GM19351 (cell line): ENCODE measurements at regions not wholly inside any gene's neighbourhood (a gene's known extent, or its start where the extent isn't known, plus 50 kb on each side); places are given as distances from the start of the nearest gene placed in this dataset.
"Not testable (repeated sequence)": the region's sequence is repeated elsewhere in the genome, so short reads cannot be mapped to it uniquely, and the experiment has no call there.

Source experiments
- ATAC-seq: cut with Tn5 transposase; IDR thresholded peaks from one replicate; pipeline ENCODE4 v1.9.1; 2021; ENCODE audit warnings: mild to moderate bottlenecking, moderate library complexity; ENCODE audit not compliant: unreplicated experiment

GRCh38 chr15:30830961-30831360, 72.8 kb upstream of the FAN1 start:
- ATAC-seq: no peak

DNA sequence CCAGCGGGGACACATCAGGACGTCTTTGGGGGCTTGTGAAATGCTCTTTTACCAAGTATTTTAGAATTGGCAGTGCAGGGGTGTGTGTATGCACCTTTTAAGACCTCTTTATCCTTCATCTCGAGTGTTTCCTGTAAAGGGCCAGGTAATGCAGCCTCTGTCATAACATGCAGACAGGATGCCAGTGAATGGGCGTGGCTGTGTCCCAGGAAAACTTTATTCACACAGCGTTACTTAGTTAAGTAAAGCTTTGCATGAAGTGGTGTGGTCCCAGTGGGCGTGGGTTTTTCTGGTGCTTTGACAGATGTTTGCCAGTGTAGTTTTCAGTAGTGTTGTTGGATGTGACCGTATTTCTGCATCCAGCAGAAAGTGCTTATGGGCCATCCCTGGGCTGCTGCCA, 70.3 kb upstream of the FAN1 start:
- ATAC-seq: not testable (repeated sequence)

DNA sequence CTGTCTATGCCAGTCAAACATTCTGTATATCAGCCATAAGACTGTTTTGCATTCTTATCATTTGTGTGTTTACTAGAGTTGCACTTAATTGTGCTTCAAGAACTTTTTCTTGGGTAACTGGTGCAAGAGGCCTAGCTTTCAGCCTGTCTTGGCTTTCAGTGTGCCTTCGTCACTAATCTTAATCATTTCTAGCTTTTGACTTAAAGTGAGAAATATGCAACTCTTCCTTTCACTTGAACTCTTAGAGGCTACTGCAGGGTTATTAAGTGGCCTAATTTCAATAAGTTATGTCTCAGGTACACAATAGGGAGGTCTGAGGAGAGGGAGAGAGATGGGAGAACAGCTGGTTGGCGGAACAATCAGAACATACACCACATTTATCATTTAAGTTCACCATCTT, 62.1 kb upstream of the FAN1 start:
- not testable (repeated sequence) for ATAC-seq

- peak; percentile 99 for ATAC-seq
Observed at GRCh38 chr15:30842798-30843472, 60.8 kb upstream of the FAN1 start.

DNA sequence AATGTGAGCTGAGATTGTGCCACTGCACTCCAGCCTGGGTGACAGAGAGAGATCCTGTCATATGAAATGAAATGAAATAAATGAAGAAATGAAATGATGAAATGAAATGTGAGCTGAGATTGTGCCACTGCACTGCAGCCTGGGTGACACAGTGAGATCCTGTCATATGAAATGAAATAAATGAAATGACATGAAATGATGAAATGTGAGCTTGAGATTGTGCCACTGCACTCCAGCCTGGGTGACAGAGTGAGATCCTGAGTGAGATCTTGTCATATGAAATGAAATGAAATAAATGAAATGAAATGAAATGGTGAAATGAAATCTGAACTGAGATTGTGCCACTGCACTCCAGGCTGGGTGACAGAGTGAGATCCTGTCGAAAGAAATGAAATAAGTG, 58.2 kb upstream of the FAN1 start:
- not testable (repeated sequence) for ATAC-seq
